ENCODE measurements at regions not wholly inside any gene's neighbourhood (a gene's known extent, or its start where the extent isn't known, plus 50 kb on each side); places are given as distances from the start of the nearest gene placed in this dataset.

DNA sequence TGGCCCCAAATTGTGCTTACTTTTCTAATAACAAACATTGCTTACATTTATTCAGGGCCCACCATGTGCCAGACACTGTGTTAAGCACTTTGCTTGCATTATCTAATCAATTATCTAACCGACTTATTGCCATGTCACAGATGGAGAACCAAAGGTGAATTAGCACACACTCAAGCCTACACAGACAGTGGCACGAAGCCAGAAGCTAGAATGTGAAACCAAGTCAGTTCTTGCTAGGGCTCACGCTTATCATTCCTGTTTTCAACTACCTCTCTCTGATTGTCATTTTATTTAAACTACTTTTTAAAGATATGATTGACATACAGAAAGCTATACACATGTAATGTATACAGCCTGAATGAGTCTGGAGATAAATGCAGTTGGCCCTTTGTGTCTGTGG, 215.7 kb upstream of the CFAP20DC start:
- Histone ChIP-seq H3K27me3 (ENCODE audit: insufficient read depth, low read depth) (no peaks in the 10 kb centered on the region), H3K36me3 (ENCODE audit: low read depth) (no peaks in the 10 kb centered on the region), H3K79me2 (ENCODE audit: low read depth) (no peaks in the 10 kb centered on the region), H3K27ac (no peak overlapping the region), H4K20me1 (ENCODE audit: insufficient read depth) (no peaks in the 10 kb centered on the region), H3K4me2 (no peak overlapping the region), H3K4me3 (no peak overlapping the region), H2AFZ (no peak overlapping the region), H3F3A (ENCODE audit: insufficient read depth, low read depth) (no peaks in the 10 kb centered on the region), H3K9me3 (ENCODE audit: insufficient read depth, low read depth) (no peaks in the 10 kb centered on the region), H3K4me1 (replicated peaks; ENCODE audit: insufficient read depth) (no peaks in the 10 kb centered on the region), H3K9me2 (ENCODE audit: insufficient read depth) (no peaks in the 10 kb centered on the region)
- no peak for DNase-seq
- POLR2A ChIA-PET (ENCODE audit: unreplicated experiment) = no interaction called here
- intact Hi-C loops (cut with micrococcal nuclease; ENCODE audit: unreplicated experiment) = no loop called here
- no TSS peak for BruUV-seq (replicated peaks)
- TF ChIP-seq EZH2 (IDR thresholded peaks at IDR 0.05; ENCODE audit: low read depth) = no peak
- TF ChIP-seq, protein P1, sequence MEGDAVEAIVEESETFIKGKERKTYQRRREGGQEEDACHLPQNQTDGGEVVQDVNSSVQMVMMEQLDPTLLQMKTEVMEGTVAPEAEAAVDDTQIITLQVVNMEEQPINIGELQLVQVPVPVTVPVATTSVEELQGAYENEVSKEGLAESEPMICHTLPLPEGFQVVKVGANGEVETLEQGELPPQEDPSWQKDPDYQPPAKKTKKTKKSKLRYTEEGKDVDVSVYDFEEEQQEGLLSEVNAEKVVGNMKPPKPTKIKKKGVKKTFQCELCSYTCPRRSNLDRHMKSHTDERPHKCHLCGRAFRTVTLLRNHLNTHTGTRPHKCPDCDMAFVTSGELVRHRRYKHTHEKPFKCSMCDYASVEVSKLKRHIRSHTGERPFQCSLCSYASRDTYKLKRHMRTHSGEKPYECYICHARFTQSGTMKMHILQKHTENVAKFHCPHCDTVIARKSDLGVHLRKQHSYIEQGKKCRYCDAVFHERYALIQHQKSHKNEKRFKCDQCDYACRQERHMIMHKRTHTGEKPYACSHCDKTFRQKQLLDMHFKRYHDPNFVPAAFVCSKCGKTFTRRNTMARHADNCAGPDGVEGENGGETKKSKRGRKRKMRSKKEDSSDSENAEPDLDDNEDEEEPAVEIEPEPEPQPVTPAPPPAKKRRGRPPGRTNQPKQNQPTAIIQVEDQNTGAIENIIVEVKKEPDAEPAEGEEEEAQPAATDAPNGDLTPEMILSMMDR (conservative IDR thresholded peaks at IDR 0.05) = no peak
- CTCF ChIA-PET = no interaction called here

DNA sequence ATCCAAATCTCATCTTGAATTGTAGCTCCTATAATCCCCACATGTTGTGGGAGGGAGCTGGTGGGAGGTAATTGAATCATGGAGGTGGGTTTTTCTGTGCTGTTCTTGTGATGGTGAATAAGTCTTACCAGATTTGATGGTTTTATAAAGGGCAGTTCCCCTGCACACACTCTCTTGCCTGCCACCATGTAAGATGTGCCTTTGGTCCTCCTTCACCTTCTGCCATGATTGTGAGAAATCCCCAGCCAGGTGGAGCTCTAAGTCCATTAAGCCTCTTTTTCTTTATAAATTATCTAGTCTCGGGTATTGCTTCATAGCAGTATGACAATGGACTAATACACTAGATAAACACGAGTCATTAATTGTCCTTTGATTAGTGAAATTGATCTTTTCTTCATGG, 214.5 kb upstream of the CFAP20DC start:
- H3K4me2 ChIP-seq = no peak overlapping the region
- BruUV-seq (replicated peaks) = no TSS peak
- H3F3A ChIP-seq (ENCODE audit: insufficient read depth, low read depth) = no peaks in the 10 kb centered on the region
- no peaks in the 10 kb centered on the region for H3K4me1 ChIP-seq (replicated peaks; ENCODE audit: insufficient read depth)
- no peak overlapping the region for H2AFZ ChIP-seq
- H3K4me3 ChIP-seq = no peak overlapping the region
- no peaks in the 10 kb centered on the region for H4K20me1 ChIP-seq (ENCODE audit: insufficient read depth)
- POLR2A ChIA-PET (ENCODE audit: unreplicated experiment) = no interaction called here
- DNase-seq = no peak
- H3K9me2 ChIP-seq (ENCODE audit: insufficient read depth) = no peaks in the 10 kb centered on the region
- no peaks in the 10 kb centered on the region for H3K36me3 ChIP-seq (ENCODE audit: low read depth)
- TF ChIP-seq, protein P1 (conservative IDR thresholded peaks at IDR 0.05) = no peak
- TF ChIP-seq EZH2 (IDR thresholded peaks at IDR 0.05; ENCODE audit: low read depth) = no peak
- intact Hi-C loops (cut with micrococcal nuclease; ENCODE audit: unreplicated experiment) = no loop called here
- H3K27me3 ChIP-seq (ENCODE audit: insufficient read depth, low read depth) = no peaks in the 10 kb centered on the region
- no peaks in the 10 kb centered on the region for H3K79me2 ChIP-seq (ENCODE audit: low read depth)
- CTCF ChIA-PET = no interaction called here
- no peaks in the 10 kb centered on the region for H3K9me3 ChIP-seq (ENCODE audit: insufficient read depth, low read depth)
- H3K27ac ChIP-seq = no peak overlapping the region

DNA sequence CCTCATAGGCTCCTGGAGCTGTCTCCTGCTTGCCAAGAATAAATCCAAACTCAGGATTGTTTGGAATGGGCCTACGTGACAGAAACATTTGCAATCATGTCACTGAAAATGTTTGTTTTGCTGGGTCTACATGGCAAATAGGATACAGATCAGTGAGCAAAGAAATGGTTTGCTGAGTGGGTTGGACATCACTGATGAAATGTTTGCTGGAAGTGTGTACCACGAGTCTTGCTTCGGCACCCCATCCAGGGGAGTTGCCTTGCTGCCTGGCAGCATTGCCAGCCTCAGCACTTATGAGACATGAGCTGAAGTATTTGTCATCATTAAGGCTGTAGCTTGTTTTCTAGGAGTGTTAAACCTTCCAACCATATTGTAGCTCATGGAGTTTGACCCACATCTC, 213.3 kb upstream of the CFAP20DC start:
- Histone ChIP-seq H3K9me3 (ENCODE audit: insufficient read depth, low read depth) (no peaks in the 10 kb centered on the region), H3K36me3 (ENCODE audit: low read depth) (no peaks in the 10 kb centered on the region), H3K27me3 (ENCODE audit: insufficient read depth, low read depth) (no peaks in the 10 kb centered on the region), H3F3A (ENCODE audit: insufficient read depth, low read depth) (no peaks in the 10 kb centered on the region), H3K4me1 (replicated peaks; ENCODE audit: insufficient read depth) (no peaks in the 10 kb centered on the region), H3K27ac (no peak overlapping the region), H3K9me2 (ENCODE audit: insufficient read depth) (no peaks in the 10 kb centered on the region), H4K20me1 (ENCODE audit: insufficient read depth) (no peaks in the 10 kb centered on the region), H3K4me2 (no peak overlapping the region), H3K79me2 (ENCODE audit: low read depth) (no peaks in the 10 kb centered on the region), H3K4me3 (no peak overlapping the region), H2AFZ (no peak overlapping the region)
- intact Hi-C loops (cut with micrococcal nuclease; ENCODE audit: unreplicated experiment) = no loop called here
- POLR2A ChIA-PET (ENCODE audit: unreplicated experiment) = no interaction called here
- TF ChIP-seq, protein P1 (conservative IDR thresholded peaks at IDR 0.05) = no peak
- no peak for TF ChIP-seq EZH2 (IDR thresholded peaks at IDR 0.05; ENCODE audit: low read depth)
- no TSS peak for BruUV-seq (replicated peaks)
- CTCF ChIA-PET = no interaction called here
- DNase-seq = no peak

Measured in PC-9 (cell line).